ENCODE measurements at regions not wholly inside any gene's neighbourhood (a gene's known extent, or its start where the extent isn't known, plus 50 kb on each side); places are given as distances from the start of the nearest gene placed in this dataset.

DNA sequence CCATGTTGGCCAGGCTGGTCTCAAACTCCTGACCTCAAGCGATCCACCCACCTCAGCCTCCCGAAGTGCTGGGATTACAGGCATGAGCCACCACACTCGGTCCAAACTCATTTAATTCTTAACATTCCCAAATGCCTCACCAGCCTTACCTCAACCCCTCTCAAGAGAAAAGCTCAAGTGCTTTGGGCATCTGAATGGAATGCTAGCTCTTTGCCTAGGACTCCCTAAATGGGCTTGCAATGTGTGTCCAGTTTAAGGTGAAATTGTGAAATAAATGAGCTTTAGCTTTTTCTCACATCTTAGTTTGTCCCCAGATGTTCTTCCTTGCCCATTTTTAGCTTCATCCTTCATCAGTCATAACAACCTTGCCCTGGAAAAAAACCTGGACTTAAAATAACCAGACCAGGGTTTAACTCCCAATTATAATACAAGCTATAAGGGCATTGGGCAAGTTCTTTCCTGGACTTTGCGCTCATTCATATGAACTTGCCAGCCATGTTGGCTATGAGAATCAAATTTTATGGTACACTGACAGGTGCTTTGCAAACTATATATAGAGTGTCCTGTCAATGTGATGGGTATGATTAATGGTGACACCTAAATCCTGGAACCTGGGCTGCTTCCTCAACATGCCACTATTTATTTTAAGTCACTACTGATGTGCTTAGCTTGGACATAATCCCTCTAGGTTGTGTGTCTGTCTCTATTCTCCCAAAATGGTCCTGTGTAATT, 95.1 kb upstream of the SERPINE2 start:
- TF ChIP-seq NFRKB (IDR thresholded peaks at IDR 0.05) (no peak), BHLHE40 (IDR thresholded peaks at IDR 0.05; ENCODE audit: borderline replicate concordance) (no peak), FOXK2 (IDR thresholded peaks at IDR 0.05) (no peak), TARDBP (IDR thresholded peaks at IDR 0.05) (no peak), FOXM1 (IDR thresholded peaks at IDR 0.05; ENCODE audit: borderline replicate concordance) (no peak), SUZ12 (IDR thresholded peaks at IDR 0.05) (no peak), ELF4 (IDR thresholded peaks at IDR 0.05) (no peak), SP1 (IDR thresholded peaks at IDR 0.05) (no peak), ARNT (IDR thresholded peaks at IDR 0.05) (no peak), L3MBTL2 (conservative IDR thresholded peaks at IDR 0.05) (no peak), ZNF384 (IDR thresholded peaks at IDR 0.05) (no peak), FOXA1 (IDR thresholded peaks at IDR 0.05) (no peak)

Data from HEK293T (cell line).